Peyer's patch (tissue), 4 donors: ENCODE measurements at regions not wholly inside any gene's neighbourhood (a gene's known extent, or its start where the extent isn't known, plus 50 kb on each side); places are given as distances from the start of the nearest gene placed in this dataset.

ENCODE experiments used
- DNase-seq, 3 donors: peaks; one replicate each; pipeline ENCODE4 v3.0.0-alpha.2; 2017 to 2019
- H3K27ac ChIP-seq, 4 donors: fragments of 200-600 bp; sonication (generic); one replicate each; pipeline ENCODE4 v1.5.1; 2016 to 2019
- H3K27me3 ChIP-seq, 2 donors: fragments of 200-600 bp; sonication (generic); one replicate each; pipeline ENCODE4 v1.5.1; 2019
- H3K36me3 ChIP-seq, 3 donors: fragments of 200-600 bp; sonication (generic); one replicate each; pipeline ENCODE4 v1.5.1; 2016 to 2019
- H3K4me1 ChIP-seq, 4 donors: fragments of 200-600 bp; sonication (generic); one replicate each; pipeline ENCODE4 v1.5.1; 2016 to 2019
- H3K4me3 ChIP-seq, 4 donors: fragments of 200-600 bp; sonication (generic); 1 replicate in 3 of 4; 2 replicates in 1 of 4; pipeline ENCODE4 v1.5.1; 2016 to 2019; ENCODE audit warnings: mild to moderate bottlenecking in 1 of 4
- H3K9me3 ChIP-seq, 4 donors: fragments of 200-600 bp; sonication (generic); one replicate each; pipeline ENCODE4 v1.5.1; 2016 to 2019; ENCODE audit warnings: mild to moderate bottlenecking in 1 of 4
- CTCF ChIP-seq, 6 experiments: fragments of 450-650 bp in 4 of 6; fragments of 200-600 bp in 2 of 6; sonication (generic) in 1 of 6; IDR thresholded peaks; one replicate each; pipeline ENCODE4 v1.5.1; 2017 to 2019; ENCODE audit warnings: antibody characterized with exemption in 6 of 6, mild to moderate bottlenecking in 3 of 6, moderate library complexity in 1 of 6
- POLR2A ChIP-seq, 2 donors: fragments of 450-650 bp; IDR thresholded peaks; one replicate each; pipeline ENCODE4 v1.5.1; 2017; ENCODE audit warnings: antibody characterized with exemption in 2 of 2, mild to moderate bottlenecking in 2 of 2, moderate library complexity in 2 of 2

GRCh38 chr22:49185312-49185969, 642.2 kb downstream of the BRD1 start:
- Histone ChIP-seq H3K27ac (no peak overlapping the region), H3K4me1 (no peaks in the 10 kb centered on the region), H3K4me3 (no peak overlapping the region), H3K9me3 (no peaks in the 10 kb centered on the region), H3K27me3 (no peaks in the 10 kb centered on the region), H3K36me3 (no peaks in the 10 kb centered on the region)
- peak in 1 of 3 donors; percentile 7 for DNase-seq
- TF ChIP-seq POLR2A (IDR thresholded peaks at IDR 0.05) (no peak), CTCF (IDR thresholded peaks at IDR 0.05) (no peak)

GRCh38 chr22:49184736-49185135, 642.9 kb downstream of the BRD1 start:
- H3K27me3 ChIP-seq = no peaks in the 10 kb centered on the region
- no peaks in the 10 kb centered on the region for H3K4me1 ChIP-seq
- no peaks in the 10 kb centered on the region for H3K9me3 ChIP-seq
- DNase-seq = no peak
- TF ChIP-seq POLR2A (IDR thresholded peaks at IDR 0.05) (no peak), CTCF (IDR thresholded peaks at IDR 0.05) (no peak)
- H3K4me3 ChIP-seq = no peak overlapping the region
- no peak overlapping the region for H3K27ac ChIP-seq
- H3K36me3 ChIP-seq = no peaks in the 10 kb centered on the region

GRCh38 chr22:49183826-49184216, 643.9 kb downstream of the BRD1 start:
- Histone ChIP-seq H3K4me3 (no peak overlapping the region), H3K27me3 (no peaks in the 10 kb centered on the region), H3K36me3 (no peaks in the 10 kb centered on the region), H3K27ac (no peak overlapping the region), H3K4me1 (no peaks in the 10 kb centered on the region), H3K9me3 (no peaks in the 10 kb centered on the region)
- TF ChIP-seq POLR2A (IDR thresholded peaks at IDR 0.05) (no peak), CTCF (IDR thresholded peaks at IDR 0.05) (no peak)
- no peak for DNase-seq

GRCh38 chr22:49183208-49183825, 644.4 kb downstream of the BRD1 start:
- TF ChIP-seq CTCF (IDR thresholded peaks at IDR 0.05) = no peak
- TF ChIP-seq POLR2A (IDR thresholded peaks at IDR 0.05) = no peak
- H3K27ac ChIP-seq = no peak overlapping the region
- H3K36me3 ChIP-seq = no peaks in the 10 kb centered on the region
- H3K9me3 ChIP-seq = no peaks in the 10 kb centered on the region
- H3K4me1 ChIP-seq = no peaks in the 10 kb centered on the region
- H3K4me3 ChIP-seq = no peak overlapping the region
- DNase-seq = no peak
- no peaks in the 10 kb centered on the region for H3K27me3 ChIP-seq

- no peak overlapping the region for H3K4me3 ChIP-seq
- H3K9me3 ChIP-seq = no peaks in the 10 kb centered on the region
- H3K36me3 ChIP-seq = no peaks in the 10 kb centered on the region
- no peak for TF ChIP-seq CTCF (IDR thresholded peaks at IDR 0.05)
- no peak overlapping the region for H3K27ac ChIP-seq
- H3K27me3 ChIP-seq = no peaks in the 10 kb centered on the region
- no peak for DNase-seq
- H3K4me1 ChIP-seq = no peaks in the 10 kb centered on the region
These were observed 645.3 kb downstream of the BRD1 start for GRCh38 chr22:49182416-49182815.
